HG03565 (cell line): ENCODE measurements at regions not wholly inside any gene's neighbourhood (a gene's known extent, or its start where the extent isn't known, plus 50 kb on each side); places are given as distances from the start of the nearest gene placed in this dataset.
"Not testable (repeated sequence)": the region's sequence is repeated elsewhere in the genome, so short reads cannot be mapped to it uniquely, and the experiment has no call there.

Experiments used
- ATAC-seq: cut with Tn5 transposase; IDR thresholded peaks from one replicate; pipeline ENCODE4 v1.9.1; 2021; ENCODE audit warnings: mild to moderate bottlenecking, moderate library complexity; ENCODE audit not compliant: unreplicated experiment

DNA sequence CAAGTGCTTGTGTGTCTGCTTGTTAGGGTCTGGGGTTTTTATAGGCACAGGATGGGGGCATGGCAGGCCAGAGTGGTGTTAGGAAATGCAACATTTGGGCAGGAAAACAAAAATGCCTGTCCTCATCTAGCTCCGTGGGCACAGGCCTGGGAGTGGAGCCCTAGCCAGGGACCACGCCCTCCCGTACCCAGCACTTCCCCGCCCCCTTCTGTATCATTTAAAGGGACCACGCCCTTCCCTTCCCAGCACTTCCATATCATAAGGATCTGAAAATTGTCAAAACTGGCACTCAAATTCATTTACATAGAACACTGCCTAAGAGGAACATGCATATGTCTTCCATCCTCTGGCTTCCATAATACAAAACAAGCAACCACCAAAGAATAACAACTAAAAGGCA lies 185.8 kb downstream of the B3GLCT start:
- no peak for ATAC-seq

DNA sequence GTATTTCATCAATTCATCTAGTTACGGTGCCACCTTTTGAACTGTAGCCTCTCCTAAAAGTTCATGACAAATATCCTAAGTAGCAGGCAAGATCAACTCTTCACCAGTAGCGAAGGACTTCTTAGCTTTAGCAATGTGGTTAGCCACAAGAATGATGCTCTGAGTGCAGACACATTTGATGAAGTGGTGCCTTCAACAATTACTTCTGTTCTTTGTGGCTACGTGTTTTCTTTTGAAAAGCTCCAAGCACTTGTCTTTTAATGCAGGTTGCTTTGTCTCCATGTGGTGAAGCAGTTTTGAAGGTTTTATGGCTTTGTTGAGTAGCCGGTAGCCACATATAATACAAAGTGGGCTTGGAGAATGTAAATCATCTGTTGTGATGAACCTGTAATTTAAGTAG lies 194.7 kb downstream of the B3GLCT start:
- no peak for ATAC-seq

DNA sequence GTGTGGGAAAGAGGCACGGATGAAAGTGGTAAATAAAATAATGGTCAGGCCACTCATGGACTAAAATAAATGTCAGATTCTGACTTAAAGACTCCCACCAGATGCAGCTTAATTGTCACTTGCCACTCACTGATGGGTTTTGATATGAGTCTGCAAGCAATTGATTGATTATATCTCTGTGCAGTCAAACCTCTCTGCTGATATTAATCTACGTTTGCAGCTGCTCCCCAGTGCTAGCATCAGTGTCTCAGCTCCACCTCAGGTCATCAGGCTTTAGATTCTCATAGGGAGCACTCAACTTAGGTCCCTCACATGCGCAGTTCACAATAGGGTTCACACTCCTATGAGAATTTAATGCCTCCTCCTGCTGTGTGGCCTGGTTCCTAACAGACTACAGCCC lies 195.3 kb downstream of the B3GLCT start:
- ATAC-seq = no peak

DNA sequence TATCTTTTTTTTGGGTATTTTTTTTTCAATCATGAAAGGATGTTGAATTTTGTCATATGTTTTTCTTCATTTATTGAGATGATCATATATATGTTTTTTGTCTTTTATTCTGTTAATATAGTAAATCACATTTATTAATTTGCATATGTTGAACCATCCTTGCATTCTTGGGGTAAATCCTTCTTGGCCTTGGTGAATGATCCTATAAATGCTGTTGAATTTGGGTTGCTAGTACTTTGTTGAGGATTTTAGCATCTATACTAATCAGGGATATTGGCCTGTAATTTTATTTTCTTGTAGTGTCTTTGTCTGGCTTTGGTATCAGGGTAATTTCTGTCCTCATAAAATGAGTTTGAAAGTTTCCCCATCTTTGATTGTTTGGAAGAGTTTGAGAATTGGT lies 199.9 kb downstream of the B3GLCT start:
- no peak for ATAC-seq

DNA sequence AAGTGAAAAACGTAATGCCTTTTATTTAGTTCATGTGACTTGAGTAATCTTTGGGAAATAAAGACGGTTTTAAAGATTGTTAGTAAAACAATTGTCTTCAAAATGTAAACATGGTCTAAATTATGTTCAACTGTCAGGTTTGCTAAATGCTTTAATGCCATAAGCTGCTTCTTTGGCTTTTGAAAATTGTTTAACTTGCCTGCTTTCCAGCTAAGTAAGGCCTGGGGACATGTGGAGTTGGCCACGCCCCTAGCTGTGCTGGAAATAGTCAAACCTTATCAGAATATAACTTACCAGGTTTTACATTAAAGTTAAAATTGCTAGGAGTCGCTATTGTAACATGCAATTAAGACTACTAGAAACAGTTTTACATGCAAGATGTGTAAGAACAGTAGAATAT lies 203.9 kb downstream of the B3GLCT start:
- not testable (repeated sequence) for ATAC-seq

DNA sequence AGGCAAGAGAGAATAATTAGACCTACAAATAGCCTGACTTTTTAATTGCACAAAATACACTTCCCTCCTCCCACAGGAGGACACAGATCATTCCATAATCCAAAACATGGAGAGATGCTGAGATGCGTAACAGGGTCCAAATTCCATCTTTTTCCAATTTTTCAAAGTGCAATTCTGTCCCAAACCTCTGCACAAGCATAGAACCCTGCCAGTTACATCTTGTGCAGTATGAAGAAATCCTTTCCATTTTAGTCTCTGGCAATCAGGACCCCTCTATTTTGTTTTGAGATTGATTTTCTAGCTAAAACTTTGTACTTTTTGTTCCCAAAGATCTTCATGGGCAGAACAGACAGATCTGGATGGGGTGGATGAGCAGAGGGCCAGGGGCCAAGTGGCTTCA lies 209.2 kb downstream of the B3GLCT start:
- no peak for ATAC-seq

DNA sequence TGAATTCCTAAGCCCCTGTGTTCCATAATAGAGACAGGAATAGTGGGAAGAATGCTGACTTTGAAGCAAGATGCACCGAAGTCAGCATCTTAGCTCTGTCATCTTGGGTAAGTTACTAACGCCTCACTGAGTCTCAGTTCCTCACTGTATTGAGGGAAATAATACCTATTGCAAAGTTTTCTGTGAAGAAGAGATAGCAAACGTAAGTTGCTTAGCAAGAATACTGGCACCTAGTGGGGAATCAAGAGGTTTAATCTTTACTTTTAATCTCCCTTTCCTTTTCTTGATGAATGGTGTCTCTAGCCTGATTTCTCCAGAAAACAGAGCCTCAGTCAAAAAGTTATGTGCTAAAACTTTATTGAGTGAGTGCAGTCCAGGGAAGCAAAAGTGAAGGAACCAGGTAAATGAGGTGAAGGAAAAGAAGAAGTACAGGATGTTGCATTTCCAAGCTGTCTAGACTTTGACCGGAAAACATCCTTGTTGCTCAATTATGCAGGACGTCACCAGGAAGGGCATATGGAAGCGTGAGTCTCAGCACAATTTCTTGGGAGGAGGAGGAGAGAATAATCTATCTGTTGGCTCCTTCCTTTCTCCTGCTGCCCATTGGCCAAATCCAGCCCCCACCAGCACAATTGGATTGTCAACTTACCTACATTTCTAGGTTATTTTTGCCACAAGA lies 210.0 kb downstream of the B3GLCT start:
- ATAC-seq = no peak

DNA sequence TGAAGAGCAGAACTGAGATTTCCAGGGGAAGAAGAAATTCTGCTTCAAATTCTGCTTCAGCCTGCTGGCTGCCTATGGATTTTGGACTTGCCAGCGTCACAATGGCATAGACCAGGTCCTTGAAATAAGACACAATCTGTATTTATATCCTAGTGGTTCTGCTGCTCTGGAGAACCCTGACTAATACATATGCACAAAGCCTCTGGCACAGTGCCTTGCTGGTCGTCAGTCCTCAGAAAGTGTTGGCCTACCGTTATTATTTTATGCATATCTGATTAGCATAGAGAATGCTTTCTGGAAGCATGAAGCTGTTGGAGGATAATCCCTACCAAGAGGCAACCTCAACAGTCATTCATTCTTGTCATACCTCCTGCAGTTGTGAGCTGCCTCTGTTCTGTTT lies 213.7 kb downstream of the B3GLCT start:
- ATAC-seq = no peak

DNA sequence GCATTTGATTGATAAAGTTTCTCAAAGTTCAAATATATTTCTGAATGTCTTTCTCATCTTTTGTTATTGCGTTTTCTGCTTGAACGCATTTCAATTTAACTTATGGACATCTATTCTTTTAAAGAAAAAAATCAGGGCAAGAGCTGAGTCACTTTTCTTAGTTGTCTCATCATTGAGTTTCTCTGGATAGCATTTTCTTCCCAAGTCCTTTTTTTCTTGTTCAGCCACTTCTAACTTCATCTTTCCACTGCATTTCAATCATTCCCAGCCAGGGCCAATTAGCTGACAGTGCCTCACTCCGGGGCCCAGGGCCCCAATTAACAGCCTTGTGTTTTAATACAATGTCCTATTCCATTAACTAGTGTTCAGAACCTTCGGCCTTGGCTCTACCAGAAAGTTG lies 216.3 kb downstream of the B3GLCT start:
- no peak for ATAC-seq

DNA sequence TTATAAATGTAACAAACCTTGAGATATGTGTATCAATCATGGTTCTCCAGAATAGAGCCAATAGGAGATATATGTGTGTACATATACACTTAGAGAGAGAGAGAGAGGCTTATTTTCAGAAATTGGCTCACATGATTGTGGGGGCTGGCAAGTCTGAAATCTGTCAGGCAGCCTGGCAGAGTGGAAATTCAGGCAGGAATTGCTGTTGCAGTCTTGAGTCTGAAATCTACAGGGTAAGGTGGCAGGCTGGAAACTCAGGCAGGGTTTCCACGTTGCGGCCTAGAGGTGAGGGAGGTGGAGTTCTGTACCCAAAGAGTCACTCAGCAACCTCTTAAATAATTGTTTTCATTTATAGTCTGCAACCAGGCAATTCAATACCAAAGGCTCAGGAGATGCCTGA lies 218.4 kb downstream of the B3GLCT start:
- no peak for ATAC-seq

DNA sequence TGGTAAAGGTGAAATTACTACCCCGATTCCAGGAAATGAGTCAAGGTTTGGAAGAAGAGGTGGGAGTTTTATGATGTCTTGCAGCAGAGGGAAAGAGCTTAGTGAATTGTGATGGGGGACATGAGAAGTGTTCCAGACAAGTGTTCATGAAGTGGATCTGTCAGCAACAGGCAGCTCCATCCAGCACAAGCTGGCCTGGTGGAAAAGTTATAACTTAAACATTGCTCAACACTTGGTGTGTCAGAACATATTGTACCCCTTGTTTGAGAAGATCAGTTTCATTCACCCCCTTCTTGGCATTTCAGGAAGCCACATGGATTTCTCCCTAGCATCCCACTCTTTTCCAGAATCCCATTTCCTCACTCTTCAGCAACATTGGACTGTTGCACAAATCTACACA lies 222.0 kb downstream of the B3GLCT start:
- no peak for ATAC-seq

DNA sequence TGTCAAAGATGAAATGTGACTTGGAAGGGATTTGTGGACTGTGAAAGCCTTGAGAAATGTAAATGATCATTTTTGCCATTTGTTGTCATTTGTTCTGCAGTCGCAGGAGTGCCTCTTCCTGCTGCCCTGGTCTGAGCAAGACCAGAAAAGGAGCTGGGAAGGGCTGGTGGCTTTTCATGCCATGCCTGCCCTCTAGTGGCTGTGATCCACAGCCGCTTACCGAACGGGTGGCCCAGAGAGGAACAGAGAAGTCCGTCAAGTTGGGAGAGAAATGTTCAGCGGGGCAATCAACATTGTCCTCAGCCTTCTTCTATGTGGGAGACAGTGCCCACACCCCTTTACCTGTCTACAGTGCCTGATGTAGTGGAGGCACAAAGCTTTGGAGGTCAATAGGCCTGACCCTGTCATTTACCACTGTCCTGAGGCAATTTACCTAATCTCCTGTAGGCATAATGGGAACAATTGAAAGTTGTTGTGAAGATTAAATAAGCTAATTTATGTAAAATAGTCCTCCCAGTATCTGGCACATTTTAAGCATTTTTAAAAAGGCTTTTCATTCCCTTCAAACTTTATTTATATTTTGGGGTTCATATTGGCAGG lies 224.5 kb downstream of the B3GLCT start:
- ATAC-seq = peak; percentile 99

DNA sequence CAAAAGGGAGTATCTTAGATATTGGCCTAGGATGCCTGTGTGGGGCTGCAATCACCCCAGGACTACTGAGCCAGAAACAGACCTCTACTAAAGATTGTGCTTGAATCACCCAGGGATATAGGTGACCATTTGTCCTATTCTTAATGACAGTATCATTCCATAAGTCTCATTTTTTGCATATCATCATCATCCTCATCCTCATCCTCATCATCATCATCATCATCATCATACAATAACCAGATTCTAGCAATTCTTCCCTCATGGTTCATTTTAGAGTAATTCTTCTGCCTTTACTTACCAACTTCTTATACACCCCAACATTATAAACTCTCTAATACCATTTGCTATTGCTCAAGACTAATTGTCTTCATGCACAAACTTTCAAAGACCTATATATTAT lies 226.6 kb downstream of the B3GLCT start:
- ATAC-seq = no peak

DNA sequence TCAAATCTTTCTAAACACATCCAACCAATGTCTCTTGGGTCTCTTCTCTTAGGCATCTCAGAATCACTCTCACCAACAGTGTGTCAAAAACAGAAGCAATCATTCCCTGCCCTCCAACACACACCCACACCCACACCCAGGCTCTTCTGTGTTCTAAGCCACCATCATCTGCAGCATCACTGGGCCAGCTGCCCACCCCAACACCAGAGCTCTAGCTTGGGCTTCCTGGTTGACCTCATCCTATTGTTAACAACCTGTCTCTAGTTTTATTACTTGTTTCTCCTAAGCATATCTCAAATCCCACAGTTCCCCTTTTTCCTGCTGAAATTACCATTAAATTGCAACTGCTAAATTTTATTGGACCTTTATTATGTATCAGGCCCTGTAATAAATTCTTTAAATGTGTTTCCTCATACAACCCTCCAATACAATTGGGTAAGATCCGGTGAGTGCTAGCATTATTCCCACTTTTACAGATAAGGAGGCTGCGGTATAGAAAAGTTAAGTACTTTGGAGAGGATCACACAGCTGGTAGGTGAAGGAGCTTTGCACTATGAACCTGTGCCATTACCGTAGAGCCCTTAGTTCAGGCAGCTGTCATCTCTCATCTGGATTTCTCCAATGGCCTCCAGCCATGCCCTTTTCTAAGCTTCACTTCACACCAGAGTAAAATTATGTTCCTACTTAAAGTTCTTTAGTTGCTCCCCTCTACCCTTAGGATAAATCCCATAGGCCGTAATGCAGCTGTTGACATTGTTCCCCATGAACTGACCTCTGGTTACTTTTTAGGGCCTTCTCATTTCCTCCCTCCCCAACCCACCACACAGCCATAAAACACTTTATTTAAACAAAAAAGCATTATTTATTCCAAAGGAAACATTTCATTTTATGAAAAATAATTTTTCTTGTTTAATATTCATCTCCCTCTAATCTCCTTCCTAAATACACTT lies 227.7 kb downstream of the B3GLCT start:
- ATAC-seq = no peak

DNA sequence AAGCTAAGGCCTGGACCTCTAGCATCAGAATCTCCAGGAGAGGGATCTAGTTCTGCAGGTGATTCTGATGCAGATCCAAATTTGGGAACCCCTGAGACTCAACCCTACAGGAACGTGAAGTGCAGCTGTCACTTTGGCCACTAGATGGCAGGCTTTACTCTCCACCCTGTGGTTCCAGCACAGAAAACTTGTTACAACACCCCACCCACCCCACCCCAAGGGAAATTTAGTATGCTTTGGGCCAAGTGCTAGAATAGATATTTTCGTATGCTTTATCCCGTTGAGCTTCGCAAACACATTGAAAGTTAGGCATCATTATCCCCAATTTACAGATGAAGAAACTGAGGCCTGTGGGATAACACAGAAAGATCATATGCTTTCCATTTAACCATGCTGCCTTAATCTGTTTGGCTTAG lies 232.0 kb downstream of the B3GLCT start:
- peak; percentile 76 for ATAC-seq

DNA sequence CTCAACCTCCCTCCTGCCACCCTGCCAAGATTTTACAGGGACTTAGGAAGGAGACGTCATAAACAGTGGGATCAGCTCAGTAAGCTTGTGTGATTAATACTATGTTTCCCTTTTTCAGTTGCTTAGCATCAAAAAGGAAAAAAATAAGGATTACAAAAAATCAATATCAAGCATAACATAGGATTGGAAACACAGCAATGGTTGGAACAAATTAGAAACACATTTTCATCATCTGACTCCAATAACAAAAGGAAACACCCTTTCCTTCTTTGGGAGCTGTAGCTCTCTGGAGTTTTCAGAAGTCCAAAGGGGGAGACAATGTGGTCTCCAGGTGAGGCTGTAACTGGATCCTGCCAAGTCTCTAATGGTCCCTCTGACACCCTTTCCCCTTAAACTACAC lies 233.4 kb downstream of the B3GLCT start:
- no peak for ATAC-seq

DNA sequence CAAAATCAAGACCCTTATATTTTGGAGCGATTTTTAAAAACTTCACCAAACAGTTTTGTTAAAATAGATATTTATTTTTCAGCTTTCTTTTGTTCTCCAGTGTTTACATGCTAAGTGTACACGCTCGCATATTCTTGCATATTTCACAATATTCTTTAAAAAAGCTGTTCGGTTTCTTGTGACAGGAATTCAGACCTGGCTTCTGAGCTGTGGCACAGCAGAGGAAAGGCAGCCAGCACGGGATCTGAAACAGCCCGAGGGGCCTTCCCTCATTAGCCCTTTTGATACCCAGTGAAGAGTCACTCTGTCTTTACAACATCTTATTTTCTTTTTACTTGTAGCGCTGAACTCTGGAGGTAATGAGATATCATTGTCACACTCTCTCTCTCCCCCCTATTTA lies 234.0 kb downstream of the B3GLCT start:
- no peak for ATAC-seq

DNA sequence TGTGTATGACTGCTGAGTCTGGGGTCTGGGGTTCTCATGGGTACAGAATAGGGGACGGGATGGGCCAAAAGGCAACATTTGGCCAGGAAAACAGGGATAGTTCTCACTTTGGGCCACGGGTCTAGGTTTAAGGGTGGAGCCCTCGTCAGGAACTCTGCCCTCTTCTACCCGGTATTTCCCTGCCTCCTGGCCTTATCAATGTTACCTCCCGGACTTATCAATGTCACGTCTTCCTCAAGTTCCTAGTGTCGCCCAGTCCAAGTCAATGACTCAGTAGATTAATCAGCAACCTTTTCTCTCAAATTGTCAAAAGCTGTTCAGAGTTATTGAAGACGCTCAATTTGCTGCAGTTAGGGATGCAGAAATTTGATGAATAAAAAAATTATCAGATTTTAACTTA lies 234.8 kb downstream of the B3GLCT start:
- ATAC-seq = no peak

DNA sequence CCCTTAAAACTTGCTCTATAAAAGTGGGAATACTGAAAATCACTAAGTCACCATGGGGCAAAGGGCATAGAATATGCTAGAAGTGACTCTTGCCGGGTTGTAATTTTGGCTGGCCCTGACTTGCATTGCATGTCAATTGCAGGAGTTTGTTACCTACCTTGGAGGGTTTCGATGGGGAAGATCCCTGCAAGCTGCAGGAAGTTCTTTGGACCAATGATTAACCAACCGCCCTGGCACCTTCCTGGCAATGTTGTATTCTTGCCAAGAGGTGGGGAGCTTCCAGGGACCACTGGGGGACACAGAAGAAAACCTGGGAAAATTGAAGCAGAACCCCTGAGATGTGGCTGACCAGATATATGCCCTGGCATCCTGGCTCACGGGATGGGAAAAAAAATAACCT lies 235.8 kb downstream of the B3GLCT start:
- no peak for ATAC-seq

DNA sequence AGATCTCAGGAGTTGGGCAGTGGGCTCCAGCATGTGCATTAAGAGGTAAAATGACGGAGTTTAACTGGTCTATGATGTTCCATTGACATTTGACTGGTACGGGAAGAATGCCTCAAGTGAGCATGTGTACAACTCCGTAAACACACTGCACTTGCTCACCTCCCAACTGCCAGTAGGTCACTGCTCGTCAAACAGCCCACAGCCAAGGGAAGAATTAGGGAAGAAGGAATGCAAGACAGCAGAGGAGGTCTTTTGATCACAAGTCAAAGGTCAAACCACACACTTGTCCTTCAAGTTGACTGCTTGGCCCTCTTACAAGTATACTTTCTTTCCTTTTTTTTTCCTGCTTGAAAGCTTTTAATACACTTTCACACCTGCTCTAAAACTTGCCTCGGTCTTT lies 236.7 kb downstream of the B3GLCT start:
- no peak for ATAC-seq

DNA sequence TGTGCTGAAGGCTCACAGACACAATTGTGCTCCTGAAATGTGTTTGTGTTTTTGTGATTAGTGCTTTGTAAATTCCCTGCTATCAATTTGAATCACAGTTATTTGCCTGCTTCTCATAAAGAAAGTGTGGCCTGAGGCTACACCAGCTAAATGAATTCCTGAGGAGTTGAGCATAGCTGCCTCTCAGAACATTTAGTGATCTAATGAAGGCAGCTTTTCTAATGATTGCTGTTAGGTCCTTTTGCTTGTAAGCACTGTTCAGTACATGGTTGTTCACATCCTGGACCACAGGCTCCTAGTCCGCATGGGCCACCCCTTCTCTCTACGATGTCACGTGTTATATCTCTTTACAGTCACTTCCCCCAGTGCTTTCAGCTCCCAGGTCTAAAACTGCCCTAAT lies 238.2 kb downstream of the B3GLCT start:
- ATAC-seq = no peak

DNA sequence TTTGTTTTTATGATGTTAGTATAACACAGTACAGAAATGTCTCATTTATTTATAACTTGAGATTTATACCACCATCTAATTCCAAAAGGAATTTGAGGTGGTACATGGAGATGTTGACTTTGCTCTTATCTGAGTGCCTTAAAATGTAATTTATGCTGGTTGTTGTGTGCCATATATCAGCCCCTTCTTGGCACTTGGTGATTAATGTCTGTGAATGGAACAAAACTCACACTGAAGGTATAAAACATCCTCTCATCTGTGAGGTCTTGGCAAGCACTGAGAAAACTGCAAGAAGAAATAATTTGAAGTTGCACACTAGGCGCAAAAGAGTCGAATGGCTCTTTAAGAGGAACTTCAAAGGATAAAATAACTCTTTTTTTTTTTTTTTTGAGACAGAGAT lies 240.4 kb downstream of the B3GLCT start:
- no peak for ATAC-seq
